Trophoblast cell (in vitro differentiated cells and primary cell): ENCODE measurements at regions not wholly inside any gene's neighbourhood (a gene's known extent, or its start where the extent isn't known, plus 50 kb on each side); places are given as distances from the start of the nearest gene placed in this dataset.

Experiments
- DNase-seq, 2 donors: peaks; one replicate each; pipeline ENCODE4 v3.0.0-alpha.2; 2016
- H2AFZ ChIP-seq: 2 replicates; pipeline ENCODE4 v1.6.1; 2013; ENCODE audit warnings: low read length, moderate library complexity, mild to moderate bottlenecking; ENCODE audit not compliant: insufficient read depth, poor library complexity
- H2AK5ac ChIP-seq: 2 replicates; pipeline ENCODE4 v1.6.1; 2013; ENCODE audit warnings: mild to moderate bottlenecking, low read length
- H2BK120ac ChIP-seq: 2 replicates; pipeline ENCODE4 v1.6.1; 2013; ENCODE audit warnings: low read length, mild to moderate bottlenecking, moderate library complexity; ENCODE audit not compliant: insufficient read depth, poor library complexity
- H2BK12ac ChIP-seq: 2 replicates; pipeline ENCODE4 v1.6.1; 2013; ENCODE audit warnings: mild to moderate bottlenecking, low read length, moderate library complexity
- H2BK5ac ChIP-seq: 2 replicates; pipeline ENCODE4 v1.6.1; 2013; ENCODE audit warnings: low read length, low read depth, moderate library complexity, mild to moderate bottlenecking; ENCODE audit not compliant: poor library complexity
- H3K14ac ChIP-seq: 2 replicates; pipeline ENCODE4 v1.6.1; 2013; ENCODE audit warnings: mild to moderate bottlenecking, low read length
- H3K18ac ChIP-seq: 2 replicates; pipeline ENCODE4 v1.6.1; 2013; ENCODE audit warnings: mild to moderate bottlenecking, low read length
- H3K23ac ChIP-seq: 2 replicates; pipeline ENCODE4 v1.6.1; 2013; ENCODE audit warnings: low read length
- H3K27ac ChIP-seq: 2 replicates; pipeline ENCODE4 v1.5.1; 2013; ENCODE audit warnings: low read depth, mild to moderate bottlenecking, inconsistent platforms, low read length, moderate library complexity
- H3K27me3 ChIP-seq: 2 replicates; pipeline ENCODE4 v1.6.1; 2013; ENCODE audit warnings: inconsistent platforms, mild to moderate bottlenecking, low read length, moderate library complexity; ENCODE audit not compliant: insufficient read depth
- H3K36me3 ChIP-seq, 2 experiments: 1 replicate in 1 of 2; 2 replicates in 1 of 2; pipeline ENCODE4 v1.6.1; 2013; ENCODE audit warnings: low read length in 2 of 2, mild to moderate bottlenecking in 2 of 2, moderate library complexity in 1 of 2; ENCODE audit not compliant: insufficient read depth in 2 of 2, control insufficient read depth in 1 of 2
- H3K4ac ChIP-seq: 2 replicates; pipeline ENCODE4 v1.6.1; 2013; ENCODE audit warnings: low read depth, mild to moderate bottlenecking, low read length, moderate library complexity
- H3K4me1 ChIP-seq, 2 experiments: 1 replicate in 1 of 2; 2 replicates in 1 of 2; pipeline ENCODE4 v1.6.1; 2013; ENCODE audit warnings: low read length in 2 of 2, mild to moderate bottlenecking in 2 of 2, moderate library complexity in 1 of 2; ENCODE audit not compliant: insufficient read depth in 2 of 2, control insufficient read depth in 1 of 2
- H3K4me2 ChIP-seq: 2 replicates; pipeline ENCODE4 v1.6.1; 2013; ENCODE audit warnings: inconsistent platforms, mild to moderate bottlenecking, low read length, moderate library complexity
- H3K4me3 ChIP-seq: 2 replicates; pipeline ENCODE4 v1.5.1; 2013; ENCODE audit warnings: mild to moderate bottlenecking, low read depth, low read length, inconsistent platforms
- H3K79me1 ChIP-seq: one replicate; pipeline ENCODE4 v1.6.1; 2013; ENCODE audit warnings: low read length
- H3K79me2 ChIP-seq: 2 replicates; pipeline ENCODE4 v1.6.1; 2013; ENCODE audit warnings: low read length, mild to moderate bottlenecking; ENCODE audit not compliant: control insufficient read depth, insufficient read depth, poor library complexity
- H3K9ac ChIP-seq: 2 replicates; pipeline ENCODE4 v1.6.1; 2013; ENCODE audit warnings: mild to moderate bottlenecking, low read length
- H3K9me3 ChIP-seq: 2 replicates; pipeline ENCODE4 v1.6.1; 2013; ENCODE audit warnings: low read depth, mild to moderate bottlenecking, control low read depth, inconsistent platforms, low read length; ENCODE audit not compliant: insufficient read depth
- H4K12ac ChIP-seq: 2 replicates; pipeline ENCODE4 v1.6.1; 2013; ENCODE audit warnings: low read depth, mild to moderate bottlenecking, low read length, moderate library complexity
- H4K8ac ChIP-seq: 2 replicates; pipeline ENCODE4 v1.6.1; 2013; ENCODE audit warnings: low read depth, mild to moderate bottlenecking, low read length, moderate library complexity
- H4K91ac ChIP-seq: one replicate; pipeline ENCODE4 v1.6.1; 2013; ENCODE audit warnings: low read depth, mild to moderate bottlenecking, low read length, moderate library complexity
- WGBS: extraction: QIAGEN DNeasy Blood & Tissue Kit; methylation state at CpG from one replicate; pipeline ENCODE4 v1.1.7; 2013; ENCODE audit warnings: missing lambda C conversion rate; ENCODE audit not compliant: insufficient read length, insufficient coverage; ENCODE audit errors: extremely low coverage; 5-methylcytosine and 5-hydroxymethylcytosine counted together

GRCh38 chr12:88420457-88420856, 159.8 kb downstream of the KITLG start:
- no peak for DNase-seq
- Histone ChIP-seq H3K4ac (no peak overlapping the region), H3K4me3 (no peak overlapping the region), H3K79me2 (no peaks in the 10 kb centered on the region), H2AK5ac (no peak overlapping the region), H2AFZ (no peak overlapping the region), H3K4me2 (no peak overlapping the region), H2BK5ac (no peak overlapping the region), H2BK120ac (no peak overlapping the region), H3K9me3 (no peaks in the 10 kb centered on the region), H3K14ac (no peak overlapping the region), H2BK12ac (no peak overlapping the region), H3K23ac (no peak overlapping the region), H3K36me3 (no peaks in the 10 kb centered on the region), H4K12ac (no peak overlapping the region), H3K27ac (no peak overlapping the region), H3K4me1 (no peaks in the 10 kb centered on the region), H3K27me3 (no peaks in the 10 kb centered on the region), H4K8ac (no peak overlapping the region), H4K91ac (no peak overlapping the region), H3K79me1 (no peaks in the 10 kb centered on the region), H3K18ac (no peak overlapping the region), H3K9ac (no peak overlapping the region)

- H3K4me3 ChIP-seq = no peak overlapping the region
- no peaks in the 10 kb centered on the region for H3K36me3 ChIP-seq
- no peak overlapping the region for H3K18ac ChIP-seq
- H2BK12ac ChIP-seq = no peak overlapping the region
- no peak overlapping the region for H3K23ac ChIP-seq
- no peak overlapping the region for H4K12ac ChIP-seq
- no peak overlapping the region for H2BK5ac ChIP-seq
- no peak overlapping the region for H2AFZ ChIP-seq
- H3K4ac ChIP-seq = no peak overlapping the region
- DNase-seq = no peak
- H2AK5ac ChIP-seq = no peak overlapping the region
- no peaks in the 10 kb centered on the region for H3K4me1 ChIP-seq
- WGBS = no CpG with 5 or more reads among the region's 5 CpGs
- no peaks in the 10 kb centered on the region for H3K9me3 ChIP-seq
- H3K4me2 ChIP-seq = no peak overlapping the region
- H3K79me1 ChIP-seq = no peaks in the 10 kb centered on the region
- H3K27me3 ChIP-seq = no peaks in the 10 kb centered on the region
- no peak overlapping the region for H4K8ac ChIP-seq
- no peak overlapping the region for H3K9ac ChIP-seq
- H3K27ac ChIP-seq = no peak overlapping the region
- no peak overlapping the region for H4K91ac ChIP-seq
- H2BK120ac ChIP-seq = no peak overlapping the region
- H3K14ac ChIP-seq = no peak overlapping the region
- H3K79me2 ChIP-seq = no peaks in the 10 kb centered on the region
These were observed 155.2 kb downstream of the KITLG start for GRCh38 chr12:88424791-88425730.

GRCh38 chr12:88428350-88428749, 151.9 kb downstream of the KITLG start:
- WGBS = no CpG with 5 or more reads among the region's 1 CpG
- no peak for DNase-seq
- Histone ChIP-seq H2BK5ac (no peak overlapping the region), H3K9ac (no peak overlapping the region), H3K14ac (no peak overlapping the region), H3K27me3 (no peaks in the 10 kb centered on the region), H4K8ac (no peak overlapping the region), H4K12ac (no peak overlapping the region), H2BK12ac (no peak overlapping the region), H2AFZ (no peak overlapping the region), H3K4me3 (no peak overlapping the region), H3K36me3 (no peaks in the 10 kb centered on the region), H3K79me1 (no peaks in the 10 kb centered on the region), H3K79me2 (no peaks in the 10 kb centered on the region), H2BK120ac (no peak overlapping the region), H3K27ac (no peak overlapping the region), H3K4me2 (no peak overlapping the region), H2AK5ac (no peak overlapping the region), H3K4ac (no peak overlapping the region), H4K91ac (no peak overlapping the region), H3K4me1 (no peaks in the 10 kb centered on the region), H3K23ac (no peak overlapping the region), H3K18ac (no peak overlapping the region), H3K9me3 (no peaks in the 10 kb centered on the region)

GRCh38 chr12:88431246-88431645, 149.0 kb downstream of the KITLG start:
- no peak overlapping the region for H2BK12ac ChIP-seq
- H3K23ac ChIP-seq = no peak overlapping the region
- no peak for DNase-seq
- no peak overlapping the region for H4K8ac ChIP-seq
- no peak overlapping the region for H3K9ac ChIP-seq
- H3K79me1 ChIP-seq = no peaks in the 10 kb centered on the region
- no peak overlapping the region for H4K91ac ChIP-seq
- no peak overlapping the region for H3K4me2 ChIP-seq
- H3K4me3 ChIP-seq = no peak overlapping the region
- H3K9me3 ChIP-seq = no peaks in the 10 kb centered on the region
- H2AFZ ChIP-seq = no peak overlapping the region
- no peak overlapping the region for H2BK120ac ChIP-seq
- WGBS = no CpG with 5 or more reads among the region's 4 CpGs
- no peak overlapping the region for H3K14ac ChIP-seq
- no peaks in the 10 kb centered on the region for H3K36me3 ChIP-seq
- no peak overlapping the region for H2BK5ac ChIP-seq
- no peak overlapping the region for H4K12ac ChIP-seq
- H2AK5ac ChIP-seq = no peak overlapping the region
- no peak overlapping the region for H3K4ac ChIP-seq
- no peak overlapping the region for H3K27ac ChIP-seq
- no peaks in the 10 kb centered on the region for H3K79me2 ChIP-seq
- no peaks in the 10 kb centered on the region for H3K4me1 ChIP-seq
- H3K18ac ChIP-seq = no peak overlapping the region
- no peaks in the 10 kb centered on the region for H3K27me3 ChIP-seq
